ENCODE measurements at regions not wholly inside any gene's neighbourhood (a gene's known extent, or its start where the extent isn't known, plus 50 kb on each side); places are given as distances from the start of the nearest gene placed in this dataset.

- H3K9me2 ChIP-seq (ENCODE audit: insufficient read depth, low read length), result no peaks in the 10 kb centered on the region
- no peaks in the 10 kb centered on the region for H3K27me3 ChIP-seq (ENCODE audit: insufficient read depth, low read depth, low read length)
Measured at GRCh38 chr9:1927546-1927945, 87.6 kb upstream of the SMARCA2 start.

GRCh38 chr9:1929134-1929533 is 86.0 kb upstream of the SMARCA2 start:
- no peaks in the 10 kb centered on the region for H3K9me3 ChIP-seq (ENCODE audit: low read length)
- no peaks in the 10 kb centered on the region for H3K79me2 ChIP-seq (replicated peaks; ENCODE audit: insufficient read depth, low read length)
- no peak overlapping the region for H3K4me3 ChIP-seq (ENCODE audit: low read length)
- H4K20me1 ChIP-seq (ENCODE audit: insufficient read depth), result no peaks in the 10 kb centered on the region
- no peaks in the 10 kb centered on the region for H3K36me3 ChIP-seq (ENCODE audit: insufficient read depth, low read length)
- H3K9ac ChIP-seq (ENCODE audit: low read length), result no peak overlapping the region
- no peaks in the 10 kb centered on the region for H3K27me3 ChIP-seq (ENCODE audit: insufficient read depth, low read depth, low read length)
- H3K4me2 ChIP-seq (ENCODE audit: low read length), result no peak overlapping the region
- no peak overlapping the region for H2AFZ ChIP-seq (ENCODE audit: low read depth, low read length)
- H3F3A ChIP-seq (ENCODE audit: insufficient read depth, low read length, poor library complexity, severe bottlenecking), result no peaks in the 10 kb centered on the region
- H3K9me2 ChIP-seq (ENCODE audit: insufficient read depth, low read length), result no peaks in the 10 kb centered on the region
- no peak overlapping the region for H3K27ac ChIP-seq (ENCODE audit: low read length)
- TF ChIP-seq MXI1 (conservative IDR thresholded peaks at IDR 0.05; ENCODE audit: poor library complexity, severe bottlenecking) (no peak), EZH2 (IDR thresholded peaks at IDR 0.05; ENCODE audit: borderline replicate concordance, insufficient read depth, low read length, poor library complexity, severe bottlenecking) (no peak), RAD21 (conservative IDR thresholded peaks at IDR 0.05) (no peak), EP300 (conservative IDR thresholded peaks at IDR 0.05; ENCODE audit: poor library complexity, severe bottlenecking) (no peak), POLR2AphosphoS5 (IDR thresholded peaks at IDR 0.05) (no peak), REST (IDR thresholded peaks at IDR 0.05; ENCODE audit: borderline replicate concordance) (no peak), SMC3 (conservative IDR thresholded peaks at IDR 0.05; ENCODE audit: poor library complexity) (no peak)

More at GRCh38 chr9:1927546-1927945, 87.6 kb upstream of the SMARCA2 start:
- Histone ChIP-seq H3F3A (ENCODE audit: insufficient read depth, low read length, poor library complexity, severe bottlenecking) (no peaks in the 10 kb centered on the region), H3K4me3 (ENCODE audit: low read length) (no peak overlapping the region), H3K79me2 (replicated peaks; ENCODE audit: insufficient read depth, low read length) (no peaks in the 10 kb centered on the region), H3K4me2 (ENCODE audit: low read length) (no peak overlapping the region), H4K20me1 (ENCODE audit: insufficient read depth) (no peaks in the 10 kb centered on the region), H3K36me3 (ENCODE audit: insufficient read depth, low read length) (no peaks in the 10 kb centered on the region), H2AFZ (ENCODE audit: low read depth, low read length) (no peak overlapping the region), H3K9me3 (ENCODE audit: low read length) (no peaks in the 10 kb centered on the region), H3K27ac (ENCODE audit: low read length) (no peak overlapping the region), H3K9ac (ENCODE audit: low read length) (no peak overlapping the region)
- no peak for TF ChIP-seq EP300 (conservative IDR thresholded peaks at IDR 0.05; ENCODE audit: poor library complexity, severe bottlenecking)
- TF ChIP-seq SMC3 (conservative IDR thresholded peaks at IDR 0.05; ENCODE audit: poor library complexity), result no peak
- no peak for TF ChIP-seq REST (IDR thresholded peaks at IDR 0.05; ENCODE audit: borderline replicate concordance)
- no peak for TF ChIP-seq CTCF (IDR thresholded peaks at IDR 0.05; ENCODE audit: poor library complexity, severe bottlenecking)
- no peak for TF ChIP-seq TAF1 (IDR thresholded peaks at IDR 0.05; ENCODE audit: low read depth)
- no peak for TF ChIP-seq EZH2 (IDR thresholded peaks at IDR 0.05; ENCODE audit: borderline replicate concordance, insufficient read depth, low read length, poor library complexity, severe bottlenecking)
- TF ChIP-seq POLR2AphosphoS5 (IDR thresholded peaks at IDR 0.05), result no peak
- TF ChIP-seq RAD21 (conservative IDR thresholded peaks at IDR 0.05), result no peak
- TF ChIP-seq MXI1 (conservative IDR thresholded peaks at IDR 0.05; ENCODE audit: poor library complexity, severe bottlenecking), result no peak

Measured in neural cell (in vitro differentiated cells).